K562 (cell line): ENCODE measurements at regions not wholly inside any gene's neighbourhood (a gene's known extent, or its start where the extent isn't known, plus 50 kb on each side); places are given as distances from the start of the nearest gene placed in this dataset.

Source experiments
- BDP1 ChIP-seq: IDR thresholded peaks from 3 replicates; pipeline ENCODE4 v1.6.1; 2011; ENCODE audit not compliant: insufficient read length, insufficient read depth
- CBX1 ChIP-seq: sonication (generic); IDR thresholded peaks from 2 replicates; pipeline ENCODE4 v1.6.1; 2016; ENCODE audit warnings: antibody characterized with exemption, low read depth, mild to moderate bottlenecking
- CHCHD3 ChIP-seq: fragments of 250-450 bp; sonication (Bioruptor Pico); IDR thresholded peaks from 2 replicates; pipeline ENCODE4 v2.1.2; 2022; ENCODE audit warnings: mild to moderate bottlenecking
- ELK3 ChIP-seq: fragments of 450-650 bp; formaldehyde crosslinking; IDR thresholded peaks from 2 replicates; pipeline ENCODE4 v1.4.0; 2020; ENCODE audit warnings: mild to moderate bottlenecking
- HIVEP1 ChIP-seq: fragments of 250-450 bp; sonication (Bioruptor Pico); IDR thresholded peaks from 2 replicates; pipeline ENCODE4 v1.4.0; 2020; ENCODE audit warnings: mild to moderate bottlenecking
- KAT2B ChIP-seq: IDR thresholded peaks from one replicate; pipeline ENCODE4 v1.6.1; 2012; ENCODE audit warnings: low read depth, mild to moderate bottlenecking, control low read depth, inconsistent platforms, low read length, moderate library complexity
- KAT7 ChIP-seq: sonication (generic); formaldehyde crosslinking; IDR thresholded peaks from 2 replicates; pipeline ENCODE4 v1.8.0; 2022; ENCODE audit warnings: missing genetic modification reagents, mild to moderate bottlenecking, borderline replicate concordance
- MAFG ChIP-seq: fragments of 450-650 bp; conservative IDR thresholded peaks from 2 replicates; pipeline ENCODE4 v1.6.1; 2016; ENCODE audit warnings: missing genetic modification characterization, missing compliant biosample characterization
- MAFK ChIP-seq: IDR thresholded peaks from 2 replicates; pipeline ENCODE4 v1.6.1; 2011; ENCODE audit warnings: low read length, improper control_type of control experiment
- MCM5 ChIP-seq: fragments of 450-650 bp; IDR thresholded peaks from 2 replicates; pipeline ENCODE4 v1.6.1; 2016; ENCODE audit warnings: low read depth
- MTA2 ChIP-seq: fragments of 450-650 bp; IDR thresholded peaks from 2 replicates; pipeline ENCODE4 v1.6.1; 2016; ENCODE audit warnings: low read depth
- NONO ChIP-seq, 2 experiments: fragments of 200-400 bp in 1 of 2; fragments of 450-650 bp in 1 of 2; formaldehyde crosslinking in 1 of 2; IDR thresholded peaks; 2 replicates each; pipeline ENCODE4 v1.6.1; 2017; ENCODE audit warnings: low read depth in 2 of 2, mild to moderate bottlenecking in 2 of 2, moderate library complexity in 2 of 2, low read length in 1 of 2
- PCBP2 ChIP-seq: fragments of 200-400 bp; formaldehyde crosslinking; IDR thresholded peaks from 2 replicates; pipeline ENCODE4 v1.6.1; 2018; ENCODE audit warnings: low read length, low read depth, mild to moderate bottlenecking, moderate library complexity; ENCODE audit not compliant: poor library complexity, severe bottlenecking
- PREB ChIP-seq: sonication (generic); formaldehyde crosslinking; IDR thresholded peaks from 2 replicates; pipeline ENCODE4 v1.8.1; 2023; ENCODE audit warnings: mild to moderate bottlenecking, missing genetic modification reagents
- SLC30A9 ChIP-seq: fragments of 250-450 bp; sonication (Bioruptor Pico); IDR thresholded peaks from 2 replicates; pipeline ENCODE4 v1.8.0; 2022; ENCODE audit warnings: mild to moderate bottlenecking, moderate library complexity
- SMARCB1 ChIP-seq: IDR thresholded peaks from 2 replicates; pipeline ENCODE4 v1.6.1; 2011; ENCODE audit warnings: improper control_type of control experiment, low read depth; ENCODE audit not compliant: insufficient read length
- TCF7 ChIP-seq: sonication (generic); IDR thresholded peaks from 2 replicates; pipeline ENCODE4 v1.6.1; 2016; ENCODE audit warnings: antibody characterized with exemption, borderline replicate concordance
- TFAP4 ChIP-seq: sonication (generic); formaldehyde crosslinking; IDR thresholded peaks from 2 replicates; pipeline ENCODE4 v1.8.0; 2022; ENCODE audit warnings: missing genetic modification reagents, mild to moderate bottlenecking, moderate library complexity, borderline replicate concordance
- TRIM28 ChIP-seq: fragments of 450-650 bp; IDR thresholded peaks from 2 replicates; pipeline ENCODE4 v1.6.1; 2017
- ZFX ChIP-seq: sonication (generic); formaldehyde crosslinking; IDR thresholded peaks from 2 replicates; pipeline ENCODE4 v1.8.0; 2022; ENCODE audit warnings: mild to moderate bottlenecking, missing genetic modification reagents, moderate library complexity
- ZNF280A ChIP-seq: fragments of 450-650 bp; IDR thresholded peaks from 2 replicates; pipeline ENCODE4 v1.6.1; 2018; ENCODE audit warnings: mild to moderate bottlenecking, low read depth; ENCODE audit not compliant: partially characterized antibody
- ZNF316 ChIP-seq: fragments of 450-650 bp; IDR thresholded peaks from 2 replicates; pipeline ENCODE4 v1.6.1; 2016
- ZNF707 ChIP-seq: fragments of 250-450 bp; sonication (Bioruptor Pico); conservative IDR thresholded peaks from 2 replicates; pipeline ENCODE4 v1.8.0; 2022; ENCODE audit warnings: inconsistent platforms, mild to moderate bottlenecking, moderate library complexity
- ZNF740 ChIP-seq, 3 experiments: fragments of 200-800 bp in 1 of 3; sonication (Bioruptor generic) in 1 of 3; sonication (generic) in 1 of 3; formaldehyde crosslinking in 1 of 3; IDR thresholded peaks; 2 replicates each; pipeline versions ENCODE4 v1.6.1 to v1.8.0; 2016 to 2022; ENCODE audit warnings: mild to moderate bottlenecking in 2 of 3, missing compliant biosample characterization in 2 of 3, missing genetic modification characterization in 2 of 3, missing genetic modification reagents in 1 of 3

- TF ChIP-seq MAFK: no peak
- TF ChIP-seq BDP1: no peak
- no peak for TF ChIP-seq TCF7
- no peak for TF ChIP-seq MCM5
- no peak for TF ChIP-seq ZNF740 (CRISPR knock-in tag; IDR thresholded peaks at IDR 0.05)
- no peak for TF ChIP-seq ZNF740 (tag; IDR thresholded peaks at IDR 0.05)
- TF ChIP-seq MAFG (tag): no peak
- TF ChIP-seq CBX1: peak; percentile 91
- TF ChIP-seq ZNF280A: peak; percentile 29
- TF ChIP-seq ZFX (CRISPR knock-in tag): no peak
- TF ChIP-seq SMARCB1: no peak
- TF ChIP-seq HIVEP1: no peak
- no peak for TF ChIP-seq ELK3 (CRISPR knock-in tag)
- no peak for TF ChIP-seq KAT2B
- TF ChIP-seq MTA2: no peak
- TF ChIP-seq NONO (IDR thresholded peaks at IDR 0.05; ENCODE audit: low read depth in 2 of 2, low read length in 1 of 2): no peak
- TF ChIP-seq SLC30A9: no peak
- no peak for TF ChIP-seq ZNF316
- peak; percentile 43; the same call in 1 of the 2 replicates for TF ChIP-seq TFAP4
- TF ChIP-seq KAT7: no peak
- TF ChIP-seq PCBP2: no peak
- TF ChIP-seq PREB: no peak
- TF ChIP-seq CHCHD3 (CRISPR knock-in tag): no peak
- peak; percentile 89 for TF ChIP-seq TRIM28
- TF ChIP-seq ZNF707 (CRISPR knock-in tag): no peak
These were observed 54.7 kb downstream of the MYEOV start (continued) for GRCh38 chr11:69348414-69349235.
